Heart left ventricle (tissue), 16 donors: ENCODE measurements at regions not wholly inside any gene's neighbourhood (a gene's known extent, or its start where the extent isn't known, plus 50 kb on each side); places are given as distances from the start of the nearest gene placed in this dataset.

Experiments used
- ATAC-seq, 4 donors: fragments of 200-7000 bp; cut with Tn5 transposase; one replicate each; pipeline ENCODE4 v1.9.1; 2020 to 2022; ENCODE audit warnings: moderate library complexity in 4 of 4, mild to moderate bottlenecking in 3 of 4, moderate number of reproducible peaks in 1 of 4
- DNase-seq, 5 donors: peaks; one replicate each; pipeline ENCODE4 v3.0.0-alpha.2; 2020
- H3K27ac ChIP-seq, 12 donors: fragments of 200-600 bp; sonication (generic) in 4 of 12; one replicate each; pipeline versions ENCODE4 v1.5.0 to v1.8.0; 2016 to 2022; ENCODE audit warnings: mild to moderate bottlenecking in 2 of 12
- H3K27me3 ChIP-seq, 9 donors: fragments of 200-600 bp; sonication (generic) in 2 of 9; one replicate each; pipeline versions ENCODE4 v1.5.1 to v1.8.0; 2016 to 2022; ENCODE audit warnings: mild to moderate bottlenecking in 3 of 9
- H3K36me3 ChIP-seq, 9 donors: fragments of 200-600 bp; sonication (generic) in 2 of 9; one replicate each; pipeline versions ENCODE4 v1.5.0 to v1.8.0; 2018 to 2022; ENCODE audit warnings: mild to moderate bottlenecking in 2 of 9
- H3K4me1 ChIP-seq, 12 donors: fragments of 200-600 bp; sonication (generic) in 4 of 12; one replicate each; pipeline versions ENCODE4 v1.5.0 to v1.8.0; 2016 to 2022; ENCODE audit warnings: mild to moderate bottlenecking in 3 of 12
- H3K4me3 ChIP-seq, 12 donors: fragments of 200-600 bp; sonication (generic) in 4 of 12; one replicate each; pipeline versions ENCODE4 v1.5.0 to v1.8.0; 2017 to 2022; ENCODE audit warnings: mild to moderate bottlenecking in 9 of 12, moderate library complexity in 4 of 12
- H3K9me3 ChIP-seq, 12 donors: fragments of 200-600 bp; sonication (generic) in 4 of 12; one replicate each; pipeline versions ENCODE4 v1.5.0 to v1.8.0; 2016 to 2022; ENCODE audit warnings: mild to moderate bottlenecking in 1 of 12
- POLR2A ChIP-seq, 2 donors: fragments of 450-650 bp; IDR thresholded peaks; one replicate each; pipeline ENCODE4 v1.6.1; 2017; ENCODE audit warnings: antibody characterized with exemption in 2 of 2, mild to moderate bottlenecking in 2 of 2, moderate library complexity in 2 of 2
- WGBS, 4 donors: extraction: QIAGEN DNeasy Blood & Tissue Kit in 2 of 4; methylation state at CpG; one replicate each; pipeline versions ENCODE4 v1.1.5 to v1.1.7; 2013 to 2018; 5-methylcytosine and 5-hydroxymethylcytosine counted together
- intact Hi-C, 10 donors: fragments of 100-400 bp; cut with DNase I; formaldehyde crosslinking; loops; one replicate each; pipeline versions ENCODE4 v1.11.1 to v1.14.2; 2022
- TF ChIP-seq, protein P1 (sequence below), 12 donors: fragments of 200-600 bp; sonication (generic) in 4 of 12; IDR thresholded peaks; one replicate each; pipeline versions ENCODE4 v1.5.0 to v1.8.0; 2018 to 2022; ENCODE audit warnings: antibody characterized with exemption in 12 of 12, mild to moderate bottlenecking in 5 of 12
- donor health status: ischemic (EF 13 %, LVEDD 7.1; RV severe dilation, severe dysfunction).
- donor health status: healthy with polysubstance abuse.
- donor health status: DM: no; HTN: yes; CAD: no.
- donor health status: DM: no; HTN: no; CAD: no.
- donor health status: ischemic (EF 25% LVEDD 6.9; RV normal size, moderate dysfunction).
- donor health status: ischemic (EF 25% LVEDD 5.7; RV mildly dilated, moderate dysfunction).
- donor health status: healthy.
- donor health status: DM: yes; HTN: yes; CAD: no.
- donor health status: ischemic (EF 35%, LVEDD 5.7; RV mildly dilated, moderate dysfunction).
- donor health status: nonischemic (EF 11% LVEDD 7.7; RV severe dilation, severe dysfunction).
- donor health status: DM: yes; HTN: yes; CAD: no.
- donor health status: PGD.
- donor health status: ischemic (EF 29% LVEDD 5.4; RV normal size, mild dysfunction).
- donor health status: nonischemic (EF 23%, LVEDD 6.1; RV moderate dilation, normal function).

DNA sequence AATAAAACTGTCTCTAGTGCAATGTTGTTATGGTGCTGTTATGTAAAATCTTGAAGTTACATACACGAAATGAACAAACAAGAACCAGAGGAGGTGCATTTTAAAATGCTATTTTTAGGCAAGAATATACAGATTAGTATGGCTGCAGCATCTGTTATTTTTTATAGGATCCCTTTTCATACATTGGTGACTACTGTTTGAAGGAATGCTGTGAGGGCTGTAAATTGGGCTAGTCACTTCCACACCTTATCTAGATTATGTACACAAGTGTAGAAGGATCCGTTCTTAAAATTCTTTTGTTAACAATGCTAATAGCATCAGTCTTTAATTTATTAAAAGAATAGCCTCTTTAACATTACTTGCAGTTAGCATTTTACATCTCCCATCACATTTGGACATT is 284.3 kb upstream of the MDGA2 start:
- Histone ChIP-seq H3K36me3 (no peaks in the 10 kb centered on the region), H3K27me3 (no peaks in the 10 kb centered on the region), H3K4me1 (no peaks in the 10 kb centered on the region), H3K27ac (no peak overlapping the region), H3K9me3 (no peaks in the 10 kb centered on the region), H3K4me3 (no peak overlapping the region)
- ATAC-seq (no peak), DNase-seq (no peak)
- 19 to 25% (median 24%) methylated on average over 2 of the region's 2 CpGs for WGBS, 4 donors
- TF ChIP-seq, protein P1, sequence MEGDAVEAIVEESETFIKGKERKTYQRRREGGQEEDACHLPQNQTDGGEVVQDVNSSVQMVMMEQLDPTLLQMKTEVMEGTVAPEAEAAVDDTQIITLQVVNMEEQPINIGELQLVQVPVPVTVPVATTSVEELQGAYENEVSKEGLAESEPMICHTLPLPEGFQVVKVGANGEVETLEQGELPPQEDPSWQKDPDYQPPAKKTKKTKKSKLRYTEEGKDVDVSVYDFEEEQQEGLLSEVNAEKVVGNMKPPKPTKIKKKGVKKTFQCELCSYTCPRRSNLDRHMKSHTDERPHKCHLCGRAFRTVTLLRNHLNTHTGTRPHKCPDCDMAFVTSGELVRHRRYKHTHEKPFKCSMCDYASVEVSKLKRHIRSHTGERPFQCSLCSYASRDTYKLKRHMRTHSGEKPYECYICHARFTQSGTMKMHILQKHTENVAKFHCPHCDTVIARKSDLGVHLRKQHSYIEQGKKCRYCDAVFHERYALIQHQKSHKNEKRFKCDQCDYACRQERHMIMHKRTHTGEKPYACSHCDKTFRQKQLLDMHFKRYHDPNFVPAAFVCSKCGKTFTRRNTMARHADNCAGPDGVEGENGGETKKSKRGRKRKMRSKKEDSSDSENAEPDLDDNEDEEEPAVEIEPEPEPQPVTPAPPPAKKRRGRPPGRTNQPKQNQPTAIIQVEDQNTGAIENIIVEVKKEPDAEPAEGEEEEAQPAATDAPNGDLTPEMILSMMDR (IDR thresholded peaks at IDR 0.05): no peak
- TF ChIP-seq POLR2A (IDR thresholded peaks at IDR 0.05): no peak
- intact Hi-C loops: no loop called here

GRCh38 chr14:47949006-47949405 is 273.6 kb upstream of the MDGA2 start:
- Histone ChIP-seq H3K4me3 (no peak overlapping the region), H3K4me1 (no peaks in the 10 kb centered on the region), H3K9me3 (peaks cover 0 to 7% (median 0%) of the 10 kb centered on the region in 12 donors), H3K36me3 (no peaks in the 10 kb centered on the region), H3K27ac (no peak overlapping the region), H3K27me3 (no peaks in the 10 kb centered on the region)
- 60 to 71% (median 65%) methylated on average over 6 of the region's 6 CpGs for WGBS, 4 donors
- intact Hi-C loops: no loop called here
- no peak for TF ChIP-seq POLR2A (IDR thresholded peaks at IDR 0.05)
- TF ChIP-seq, protein P1 (IDR thresholded peaks at IDR 0.05): no peak
- no peak for ATAC-seq
- DNase-seq: no peak

DNA sequence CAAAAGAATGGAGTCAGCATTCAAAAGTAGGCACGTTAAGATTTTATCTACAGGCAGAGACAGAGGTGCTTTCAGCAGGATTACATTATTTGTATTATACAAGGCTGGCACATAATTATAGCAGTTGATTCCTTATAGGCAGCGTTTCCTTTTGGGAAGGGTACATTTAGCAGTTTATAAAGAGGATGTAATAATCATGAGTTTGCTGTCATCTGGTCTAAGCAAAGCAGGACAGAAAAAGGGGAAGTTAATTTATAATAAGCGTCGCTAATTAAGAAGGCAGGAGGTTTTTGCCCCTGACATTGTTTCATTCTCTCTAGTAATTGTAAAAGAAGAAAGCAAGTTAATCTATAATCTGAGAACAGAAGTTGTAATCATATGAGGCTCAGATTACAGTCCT is 259.9 kb upstream of the MDGA2 start:
- 66 to 80% (median 71%) methylated on average over 4 of the region's 4 CpGs for WGBS, 4 donors
- TF ChIP-seq POLR2A (IDR thresholded peaks at IDR 0.05): no peak
- TF ChIP-seq, protein P1 (IDR thresholded peaks at IDR 0.05): no peak

GRCh38 chr14:47929334-47929733 is 253.9 kb upstream of the MDGA2 start:
- intact Hi-C loops: no loop called here
- TF ChIP-seq, protein P1 (IDR thresholded peaks at IDR 0.05): no peak
- no peak for TF ChIP-seq POLR2A (IDR thresholded peaks at IDR 0.05)
- ATAC-seq (no peak), DNase-seq (no peak)
- Histone ChIP-seq H3K4me3 (no peak overlapping the region), H3K27me3 (no peaks in the 10 kb centered on the region), H3K4me1 (no peaks in the 10 kb centered on the region), H3K27ac (no peak overlapping the region), H3K9me3 (peaks cover 0 to 6% (median 0%) of the 10 kb centered on the region in 12 donors), H3K36me3 (no peaks in the 10 kb centered on the region)

More for the DNA sequence above, 259.9 kb upstream of the MDGA2 start:
- Histone ChIP-seq H3K4me1 (no peaks in the 10 kb centered on the region), H3K27me3 (no peaks in the 10 kb centered on the region), H3K36me3 (no peaks in the 10 kb centered on the region), H3K9me3 (no peaks in the 10 kb centered on the region), H3K27ac (no peak overlapping the region), H3K4me3 (no peak overlapping the region)
- no peak for DNase-seq
- intact Hi-C loops: no loop called here
- no peak for ATAC-seq
